Stimulated activated CD4-positive, alpha-beta T cell treated with anti-CD3 and anti-CD28 coated beads, Interleukin-15, amount 100 ng/mL, for 48 hours (primary cell): ENCODE measurements at regions not wholly inside any gene's neighbourhood (a gene's known extent, or its start where the extent isn't known, plus 50 kb on each side); places are given as distances from the start of the nearest gene placed in this dataset.
"Not testable (repeated sequence)": the region's sequence is repeated elsewhere in the genome, so short reads cannot be mapped to it uniquely, and the experiment has no call there.

Source experiments
- DNase-seq, 2 donors: peaks; one replicate each; pipeline ENCODE4 v3.0.0-alpha.2; 2020; ENCODE audit warnings: low read depth in 2 of 2

GRCh38 chr9:13814647-13815400 lies 499.1 kb downstream of the NFIB start:
- DNase-seq = no peak

- DNase-seq = no peak
These were observed 502.1 kb downstream of the NFIB start for GRCh38 chr9:13811876-13812275.

GRCh38 chr9:13810510-13810909 lies 503.4 kb downstream of the NFIB start:
- no peak for DNase-seq

- DNase-seq = no peak
These were observed 504.5 kb downstream of the NFIB start for GRCh38 chr9:13809401-13809800.

- DNase-seq = no peak
These were observed 506.8 kb downstream of the NFIB start for GRCh38 chr9:13807118-13807517.

- DNase-seq = no peak
These were observed 507.2 kb downstream of the NFIB start for GRCh38 chr9:13806714-13807113.

GRCh38 chr9:13805546-13805945 lies 508.4 kb downstream of the NFIB start:
- no peak for DNase-seq

GRCh38 chr9:13804532-13804931 lies 509.4 kb downstream of the NFIB start:
- DNase-seq = no peak

- DNase-seq = no peak
These were observed 513.2 kb downstream of the NFIB start for GRCh38 chr9:13800776-13801175.

- DNase-seq = not testable (repeated sequence)
These were observed 516.2 kb downstream of the NFIB start for GRCh38 chr9:13797701-13798100.

GRCh38 chr9:13791816-13792215 lies 512.3 kb upstream of the MPDZ start:
- no peak for DNase-seq

GRCh38 chr9:13790055-13790454 lies 510.6 kb upstream of the MPDZ start:
- DNase-seq = no peak

- DNase-seq = no peak
These were observed 507.8 kb upstream of the MPDZ start for GRCh38 chr9:13787234-13787833.

GRCh38 chr9:13786711-13787110 lies 507.2 kb upstream of the MPDZ start:
- DNase-seq = no peak

- no peak for DNase-seq
These were observed 506.6 kb upstream of the MPDZ start for GRCh38 chr9:13786131-13786530.

- DNase-seq = no peak
These were observed 499.6 kb upstream of the MPDZ start for GRCh38 chr9:13779106-13779505.

- no peak for DNase-seq
These were observed 499.1 kb upstream of the MPDZ start for GRCh38 chr9:13778631-13779030.

- no peak for DNase-seq
These were observed 491.5 kb upstream of the MPDZ start for GRCh38 chr9:13770956-13771355.

- no peak for DNase-seq
These were observed 490.1 kb upstream of the MPDZ start for GRCh38 chr9:13769641-13770040.

GRCh38 chr9:13769006-13769405 lies 489.5 kb upstream of the MPDZ start:
- DNase-seq = no peak

- no peak for DNase-seq
These were observed 482.7 kb upstream of the MPDZ start for GRCh38 chr9:13762209-13762608.

- no peak for DNase-seq
These were observed 480.1 kb upstream of the MPDZ start for GRCh38 chr9:13759551-13759950.

- DNase-seq = no peak
These were observed 479.4 kb upstream of the MPDZ start for GRCh38 chr9:13758936-13759335.

- no peak for DNase-seq
These were observed 477.5 kb upstream of the MPDZ start for GRCh38 chr9:13756943-13757342.
